ENCODE measurements at regions not wholly inside any gene's neighbourhood (a gene's known extent, or its start where the extent isn't known, plus 50 kb on each side); places are given as distances from the start of the nearest gene placed in this dataset.

GRCh38 chr1:71200503-71200902, 119.7 kb upstream of the ZRANB2 start:
- TF ChIP-seq EGR1 (IDR thresholded peaks at IDR 0.05) (no peak), TEAD4 (IDR thresholded peaks at IDR 0.05) (no peak), YY1 (IDR thresholded peaks at IDR 0.05; ENCODE audit: low read depth) (no peak), TAF1 (IDR thresholded peaks at IDR 0.05; ENCODE audit: low read depth) (no peak), USF1 (IDR thresholded peaks at IDR 0.05) (no peak), EP300 (IDR thresholded peaks at IDR 0.05; ENCODE audit: borderline replicate concordance) (no peak)

- TF ChIP-seq RAD21 (IDR thresholded peaks at IDR 0.05; ENCODE audit: low read depth) (peak; percentile 31), TCF12 (IDR thresholded peaks at IDR 0.05; ENCODE audit: low read depth) (no peak)
These were observed 115.8 kb upstream of the ZRANB2 start for GRCh38 chr1:71196685-71197084.

GRCh38 chr1:71193153-71193552, 112.3 kb upstream of the ZRANB2 start:
- TF ChIP-seq FOXM1 (IDR thresholded peaks at IDR 0.05; ENCODE audit: borderline replicate concordance, low read depth) (no peak), NFIC (IDR thresholded peaks at IDR 0.05) (no peak), TEAD4 (IDR thresholded peaks at IDR 0.05) (no peak), EP300 (IDR thresholded peaks at IDR 0.05; ENCODE audit: borderline replicate concordance) (no peak), MAX (IDR thresholded peaks at IDR 0.05) (no peak), CEBPB (IDR thresholded peaks at IDR 0.05) (no peak), RAD21 (IDR thresholded peaks at IDR 0.05; ENCODE audit: low read depth) (no peak), YY1 (IDR thresholded peaks at IDR 0.05; ENCODE audit: low read depth) (no peak), ZBTB7A (IDR thresholded peaks at IDR 0.05; ENCODE audit: low read depth) (no peak), TCF12 (IDR thresholded peaks at IDR 0.05; ENCODE audit: low read depth) (no peak), EGR1 (IDR thresholded peaks at IDR 0.05) (no peak), USF1 (IDR thresholded peaks at IDR 0.05) (no peak), TAF1 (IDR thresholded peaks at IDR 0.05; ENCODE audit: low read depth) (no peak), CREB1 (IDR thresholded peaks at IDR 0.05; ENCODE audit: low read depth) (no peak), REST (IDR thresholded peaks at IDR 0.05; ENCODE audit: low read depth) (no peak)

- TF ChIP-seq TEAD4 (IDR thresholded peaks at IDR 0.05) = no peak
- no peak for TF ChIP-seq YY1 (IDR thresholded peaks at IDR 0.05; ENCODE audit: low read depth)
- TF ChIP-seq TCF12 (IDR thresholded peaks at IDR 0.05; ENCODE audit: low read depth) = no peak
- TF ChIP-seq ZBTB7A (IDR thresholded peaks at IDR 0.05; ENCODE audit: low read depth) = no peak
- TF ChIP-seq EP300 (IDR thresholded peaks at IDR 0.05; ENCODE audit: borderline replicate concordance) = no peak
- TF ChIP-seq NFIC (IDR thresholded peaks at IDR 0.05) = no peak
- TF ChIP-seq CREB1 (IDR thresholded peaks at IDR 0.05; ENCODE audit: low read depth) = no peak
- TF ChIP-seq REST (IDR thresholded peaks at IDR 0.05; ENCODE audit: low read depth) = no peak
- TF ChIP-seq TAF1 (IDR thresholded peaks at IDR 0.05; ENCODE audit: low read depth) = no peak
- no peak for TF ChIP-seq CEBPB (IDR thresholded peaks at IDR 0.05)
- TF ChIP-seq MAX (IDR thresholded peaks at IDR 0.05) = no peak
- TF ChIP-seq FOXM1 (IDR thresholded peaks at IDR 0.05; ENCODE audit: borderline replicate concordance, low read depth) = no peak
- no peak for TF ChIP-seq EGR1 (IDR thresholded peaks at IDR 0.05)
- no peak for TF ChIP-seq USF1 (IDR thresholded peaks at IDR 0.05)
- no peak for TF ChIP-seq RAD21 (IDR thresholded peaks at IDR 0.05; ENCODE audit: low read depth)
These were observed 110.7 kb upstream of the ZRANB2 start for GRCh38 chr1:71191520-71191919.

- TF ChIP-seq MAX (IDR thresholded peaks at IDR 0.05) (no peak), USF1 (IDR thresholded peaks at IDR 0.05) (no peak), TEAD4 (IDR thresholded peaks at IDR 0.05) (no peak), TCF12 (IDR thresholded peaks at IDR 0.05; ENCODE audit: low read depth) (no peak), NFIC (IDR thresholded peaks at IDR 0.05) (no peak), CEBPB (IDR thresholded peaks at IDR 0.05) (no peak), EP300 (IDR thresholded peaks at IDR 0.05; ENCODE audit: borderline replicate concordance) (no peak), REST (IDR thresholded peaks at IDR 0.05; ENCODE audit: low read depth) (no peak), ZBTB7A (IDR thresholded peaks at IDR 0.05; ENCODE audit: low read depth) (no peak), CREB1 (IDR thresholded peaks at IDR 0.05; ENCODE audit: low read depth) (no peak), EGR1 (IDR thresholded peaks at IDR 0.05) (no peak), TAF1 (IDR thresholded peaks at IDR 0.05; ENCODE audit: low read depth) (no peak)
These were observed 110.0 kb upstream of the ZRANB2 start for GRCh38 chr1:71190843-71191242.
